ENCODE measurements at regions not wholly inside any gene's neighbourhood (a gene's known extent, or its start where the extent isn't known, plus 50 kb on each side); places are given as distances from the start of the nearest gene placed in this dataset.
"Not testable (repeated sequence)": the region's sequence is repeated elsewhere in the genome, so short reads cannot be mapped to it uniquely, and the experiment has no call there.

DNA sequence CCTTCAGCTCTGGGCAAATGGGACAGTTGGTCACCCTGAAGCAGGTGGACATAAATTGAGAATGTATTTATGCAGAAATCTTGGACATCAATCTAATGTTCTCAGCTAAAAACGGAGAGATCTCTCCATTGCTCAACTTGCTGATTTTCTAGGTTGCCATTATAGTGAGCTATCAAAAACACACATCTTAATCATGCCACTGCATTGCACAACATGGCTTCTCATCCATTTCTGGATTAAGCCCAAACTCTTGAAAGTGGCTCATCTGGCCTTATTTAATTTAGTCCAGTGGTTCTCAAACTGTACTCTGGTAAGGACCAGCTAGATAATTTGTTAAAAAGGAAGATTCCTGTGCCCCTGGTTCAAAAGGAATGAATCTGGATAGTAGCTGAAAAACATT, 324.9 kb upstream of the CITED2 start:
- no peak overlapping the region for H3K4me3 ChIP-seq (ENCODE audit: low read depth, low read length)
- TF ChIP-seq, protein P1, sequence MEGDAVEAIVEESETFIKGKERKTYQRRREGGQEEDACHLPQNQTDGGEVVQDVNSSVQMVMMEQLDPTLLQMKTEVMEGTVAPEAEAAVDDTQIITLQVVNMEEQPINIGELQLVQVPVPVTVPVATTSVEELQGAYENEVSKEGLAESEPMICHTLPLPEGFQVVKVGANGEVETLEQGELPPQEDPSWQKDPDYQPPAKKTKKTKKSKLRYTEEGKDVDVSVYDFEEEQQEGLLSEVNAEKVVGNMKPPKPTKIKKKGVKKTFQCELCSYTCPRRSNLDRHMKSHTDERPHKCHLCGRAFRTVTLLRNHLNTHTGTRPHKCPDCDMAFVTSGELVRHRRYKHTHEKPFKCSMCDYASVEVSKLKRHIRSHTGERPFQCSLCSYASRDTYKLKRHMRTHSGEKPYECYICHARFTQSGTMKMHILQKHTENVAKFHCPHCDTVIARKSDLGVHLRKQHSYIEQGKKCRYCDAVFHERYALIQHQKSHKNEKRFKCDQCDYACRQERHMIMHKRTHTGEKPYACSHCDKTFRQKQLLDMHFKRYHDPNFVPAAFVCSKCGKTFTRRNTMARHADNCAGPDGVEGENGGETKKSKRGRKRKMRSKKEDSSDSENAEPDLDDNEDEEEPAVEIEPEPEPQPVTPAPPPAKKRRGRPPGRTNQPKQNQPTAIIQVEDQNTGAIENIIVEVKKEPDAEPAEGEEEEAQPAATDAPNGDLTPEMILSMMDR (IDR thresholded peaks at IDR 0.05; ENCODE audit: insufficient read depth, low read length), result no peak
- peak; percentile 91 for DNase-seq (ENCODE audit: low read depth)

DNA sequence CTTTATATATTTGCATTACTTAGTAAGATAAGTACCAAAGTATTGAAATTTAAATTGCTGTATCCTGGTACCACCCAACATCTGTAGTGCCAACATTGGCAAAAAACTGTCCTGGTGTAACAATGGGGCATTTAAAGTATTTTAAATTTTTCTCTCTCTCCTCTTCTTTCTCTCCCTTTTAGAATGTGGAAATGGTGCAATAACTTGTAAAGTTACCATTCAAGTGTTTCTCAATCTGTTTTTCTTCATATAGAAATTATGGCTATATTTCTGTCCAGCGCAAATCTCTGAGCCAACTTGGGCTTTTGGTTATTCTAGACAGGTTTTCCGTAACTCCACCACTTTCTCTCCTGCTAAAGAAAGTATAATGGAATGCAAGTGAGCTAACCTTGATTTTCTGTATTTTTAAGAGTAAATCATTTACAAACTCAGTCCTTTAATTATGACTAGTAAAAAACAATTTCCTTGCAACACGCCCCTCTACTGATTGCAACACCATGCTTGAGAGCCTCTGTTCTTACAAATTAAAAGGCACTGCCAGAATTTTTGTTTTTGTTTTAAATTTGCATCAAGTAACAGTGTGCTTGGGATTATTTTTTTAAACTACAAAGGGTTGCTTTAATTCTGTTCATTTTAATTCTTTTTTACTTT, 324.2 kb upstream of the CITED2 start:
- H3K4me3 ChIP-seq (ENCODE audit: low read depth, low read length), result no peak overlapping the region
- TF ChIP-seq, protein P1 (IDR thresholded peaks at IDR 0.05; ENCODE audit: insufficient read depth, low read length), result no peak
- DNase-seq (ENCODE audit: low read depth), result no peak

DNA sequence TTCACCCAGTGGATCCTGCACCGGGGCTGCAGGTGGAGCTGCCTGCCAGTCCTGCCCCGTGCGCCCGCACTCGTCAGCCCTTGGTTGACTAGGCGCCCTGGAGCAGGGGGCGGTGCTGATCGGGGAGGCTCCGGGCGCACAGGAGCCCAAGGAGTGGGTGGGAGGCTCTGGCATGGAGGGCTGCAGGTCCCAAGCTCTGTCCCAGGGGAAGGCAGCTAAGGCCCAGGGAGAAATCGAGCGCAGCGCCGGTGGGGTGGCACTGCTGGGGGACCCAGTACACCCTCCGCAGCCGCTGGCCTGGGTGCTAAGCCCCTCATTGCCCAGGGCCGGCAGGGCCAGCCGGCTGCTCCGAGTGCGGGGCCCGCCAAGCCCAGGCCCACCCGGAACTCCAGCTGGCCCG, 323.4 kb upstream of the CITED2 start:
- not testable (repeated sequence) for DNase-seq (ENCODE audit: low read depth); H3K4me3 ChIP-seq (ENCODE audit: low read depth, low read length)

DNA sequence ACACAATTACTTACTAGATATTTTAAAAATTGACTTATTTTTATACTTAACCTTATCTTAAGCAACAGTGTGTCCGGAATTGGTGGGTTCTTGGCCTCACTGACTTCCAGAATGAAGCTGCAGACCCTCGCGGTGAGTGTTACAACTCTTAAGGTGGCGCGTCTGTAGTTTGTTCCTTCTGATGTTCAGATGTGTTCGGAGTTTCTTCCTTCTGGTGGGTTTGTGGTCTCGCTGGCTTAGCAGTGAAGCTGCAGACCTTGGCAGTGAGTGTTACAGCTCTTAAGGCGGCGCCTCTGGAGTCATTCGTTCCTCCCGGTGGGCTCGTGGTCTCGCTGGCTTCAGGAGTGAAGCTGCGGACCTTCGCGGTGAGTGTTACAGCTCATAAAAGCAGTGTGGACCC, 322.5 kb upstream of the CITED2 start:
- not testable (repeated sequence) for DNase-seq (ENCODE audit: low read depth); H3K4me3 ChIP-seq (ENCODE audit: low read depth, low read length)

DNA sequence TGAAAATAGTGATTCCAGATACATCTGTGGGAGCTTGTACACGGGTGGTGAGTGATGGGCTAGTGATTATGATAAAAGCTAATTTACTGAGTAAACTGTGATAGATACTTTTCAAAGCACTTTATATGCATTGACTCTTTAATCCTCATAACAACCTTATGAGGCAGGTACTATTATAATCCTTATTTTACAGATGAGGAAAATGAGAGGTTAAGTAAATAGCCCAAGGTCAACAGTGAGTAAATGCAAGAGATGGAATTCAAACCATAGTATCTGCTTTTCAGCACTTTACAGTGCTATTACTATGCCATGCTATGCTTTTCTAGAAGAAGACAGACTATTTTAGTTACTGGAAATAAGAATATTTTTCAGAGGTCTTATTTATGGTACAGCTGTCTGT, 320.9 kb upstream of the CITED2 start:
- H3K4me3 ChIP-seq (ENCODE audit: low read depth, low read length), result no peak overlapping the region
- TF ChIP-seq, protein P1 (IDR thresholded peaks at IDR 0.05; ENCODE audit: insufficient read depth, low read length), result no peak
- DNase-seq (ENCODE audit: low read depth), result no peak

DNA sequence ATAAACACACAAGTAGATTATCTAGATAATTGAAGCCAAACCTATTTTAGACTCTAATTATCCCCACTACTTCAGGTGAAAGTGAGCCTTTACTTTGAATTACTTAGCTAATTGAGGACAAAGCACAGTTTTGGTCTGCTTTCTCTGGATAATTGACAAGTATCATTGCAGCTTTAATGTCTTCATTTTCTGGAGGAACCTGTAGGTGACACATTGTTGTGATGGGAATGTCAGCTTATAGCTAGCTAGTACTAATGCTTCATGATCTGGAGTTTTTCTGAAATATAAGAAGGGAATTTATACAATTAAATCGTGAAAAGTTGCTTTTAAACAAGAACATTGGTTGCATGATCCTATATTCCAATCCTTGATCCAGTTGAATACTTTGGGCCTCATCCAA, 319.3 kb upstream of the CITED2 start:
- no peak overlapping the region for H3K4me3 ChIP-seq (ENCODE audit: low read depth, low read length)
- TF ChIP-seq, protein P1 (IDR thresholded peaks at IDR 0.05; ENCODE audit: insufficient read depth, low read length), result no peak
- no peak for DNase-seq (ENCODE audit: low read depth)

DNA sequence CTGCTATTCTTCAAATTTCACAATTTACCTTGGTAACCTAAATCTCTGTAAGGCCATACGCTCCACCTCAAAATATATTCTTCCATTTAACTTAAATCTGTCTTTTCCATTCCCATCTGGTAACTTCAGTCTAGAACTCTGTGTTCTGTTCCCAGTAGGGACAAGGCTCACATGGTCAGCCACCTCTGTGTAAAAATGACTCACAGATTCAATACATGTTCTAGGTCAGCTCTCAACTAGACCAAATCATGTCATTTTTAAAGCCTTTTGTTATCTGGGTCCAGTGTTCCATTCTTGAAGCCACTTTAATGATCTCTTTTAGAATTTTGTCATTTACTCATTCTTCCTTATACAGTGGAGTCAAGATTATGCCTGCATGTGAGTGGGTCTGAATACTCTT, 315.6 kb upstream of the CITED2 start:
- H3K4me3 ChIP-seq (ENCODE audit: low read depth, low read length), result no peak overlapping the region
- no peak for DNase-seq (ENCODE audit: low read depth)
- TF ChIP-seq, protein P1 (IDR thresholded peaks at IDR 0.05; ENCODE audit: insufficient read depth, low read length), result no peak

DNA sequence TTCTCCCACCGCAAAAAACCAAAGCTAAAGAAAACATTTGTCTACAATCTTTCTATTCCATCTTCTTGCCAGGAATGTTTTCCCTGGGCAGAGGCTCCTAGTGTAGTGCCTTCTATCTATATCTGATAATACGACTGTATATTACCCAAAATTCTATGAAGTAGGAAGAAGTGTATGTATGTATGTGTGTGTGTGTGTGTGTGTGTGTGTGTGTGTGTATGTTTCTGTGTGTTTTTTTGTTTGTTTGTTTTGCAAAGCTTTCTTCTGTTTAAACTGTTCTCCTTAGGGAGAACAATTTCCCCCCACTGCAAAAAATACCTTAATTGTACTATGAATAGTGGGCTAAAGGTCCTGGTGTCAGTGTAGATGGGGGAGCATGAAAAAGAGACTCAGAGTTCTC, 312.6 kb upstream of the CITED2 start:
- TF ChIP-seq, protein P1 (IDR thresholded peaks at IDR 0.05; ENCODE audit: insufficient read depth, low read length), result no peak
- DNase-seq (ENCODE audit: low read depth), result no peak
- H3K4me3 ChIP-seq (ENCODE audit: low read depth, low read length), result no peak overlapping the region
